GM19025 (cell line): ENCODE measurements at regions not wholly inside any gene's neighbourhood (a gene's known extent, or its start where the extent isn't known, plus 50 kb on each side); places are given as distances from the start of the nearest gene placed in this dataset.

ENCODE experiments used
- ATAC-seq: cut with Tn5 transposase; IDR thresholded peaks from one replicate; pipeline ENCODE4 v1.9.1; 2021; ENCODE audit warnings: mild to moderate bottlenecking, low read depth, moderate library complexity; ENCODE audit not compliant: unreplicated experiment

GRCh38 chr13:90420683-90421082 is 926.8 kb upstream of the MIR17HG start:
- no peak for ATAC-seq

GRCh38 chr13:90427322-90428272 is 919.9 kb upstream of the MIR17HG start:
- ATAC-seq: no peak

- ATAC-seq: no peak
Measured at GRCh38 chr13:90428522-90429210, 918.8 kb upstream of the MIR17HG start.

GRCh38 chr13:90430127-90430526 is 917.4 kb upstream of the MIR17HG start:
- ATAC-seq: no peak

GRCh38 chr13:90436697-90437096 is 910.8 kb upstream of the MIR17HG start:
- no peak for ATAC-seq

GRCh38 chr13:90438576-90438975 is 908.9 kb upstream of the MIR17HG start:
- no peak for ATAC-seq

GRCh38 chr13:90443268-90443667 is 904.2 kb upstream of the MIR17HG start:
- ATAC-seq: no peak

GRCh38 chr13:90444232-90444631 is 903.3 kb upstream of the MIR17HG start:
- no peak for ATAC-seq

- ATAC-seq: no peak
Measured at GRCh38 chr13:90445179-90445578, 902.3 kb upstream of the MIR17HG start.

- no peak for ATAC-seq
Measured at GRCh38 chr13:90447034-90447733, 900.3 kb upstream of the MIR17HG start.

GRCh38 chr13:90447734-90448101 is 899.8 kb upstream of the MIR17HG start:
- no peak for ATAC-seq

- no peak for ATAC-seq
Measured at GRCh38 chr13:90448466-90449037, 898.9 kb upstream of the MIR17HG start.

GRCh38 chr13:90453342-90453741 is 894.1 kb upstream of the MIR17HG start:
- no peak for ATAC-seq

GRCh38 chr13:90454002-90454636 is 893.4 kb upstream of the MIR17HG start:
- ATAC-seq: no peak

- no peak for ATAC-seq
Measured at GRCh38 chr13:90455067-90455466, 892.4 kb upstream of the MIR17HG start.

- ATAC-seq: no peak
Measured at GRCh38 chr13:90455823-90456222, 891.7 kb upstream of the MIR17HG start.

- no peak for ATAC-seq
Measured at GRCh38 chr13:90461398-90461797, 886.1 kb upstream of the MIR17HG start.

- ATAC-seq: no peak
Measured at GRCh38 chr13:90477216-90477615, 870.3 kb upstream of the MIR17HG start.

GRCh38 chr13:90483906-90484305 is 863.6 kb upstream of the MIR17HG start:
- ATAC-seq: no peak

- no peak for ATAC-seq
Measured at GRCh38 chr13:90485436-90485835, 862.1 kb upstream of the MIR17HG start.
